ENCODE measurements at regions not wholly inside any gene's neighbourhood (a gene's known extent, or its start where the extent isn't known, plus 50 kb on each side); places are given as distances from the start of the nearest gene placed in this dataset.
"Not testable (repeated sequence)": the region's sequence is repeated elsewhere in the genome, so short reads cannot be mapped to it uniquely, and the experiment has no call there.

DNA sequence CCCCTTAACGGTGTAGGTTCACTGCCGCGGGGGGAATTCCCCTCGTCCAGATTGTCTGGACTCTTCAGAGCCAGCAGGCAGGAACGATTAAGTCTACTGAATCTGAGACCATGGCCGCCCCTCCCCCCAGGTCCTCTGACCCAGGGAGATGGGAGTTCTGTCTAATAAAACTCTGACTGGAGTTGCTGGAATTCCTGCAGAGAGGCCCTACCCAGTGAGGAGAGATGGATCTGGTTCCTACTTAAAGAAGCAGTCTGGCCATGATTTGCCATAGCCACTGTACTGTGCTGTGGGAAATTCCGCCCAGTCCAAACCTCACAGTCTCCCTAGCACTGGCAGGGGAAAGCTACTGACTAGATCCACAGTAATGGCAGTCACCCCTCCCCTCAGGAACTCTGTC, 237.7 kb upstream of the RASA1 start:
- Mint-ChIP-seq H3K4me1 (ENCODE audit: low read depth) (peaks cover 14% of the 10 kb centered on the region), H3K4me3 (no peak overlapping the region), H3K27me3 (ENCODE audit: low read depth) (peaks cover 2% of the 10 kb centered on the region), H3K36me3 (ENCODE audit: low read depth) (no peaks in the 10 kb centered on the region), H3K27ac (no peak overlapping the region), H3K9me3 (ENCODE audit: insufficient read depth) (no peaks in the 10 kb centered on the region)
- ChIA-PET CTCF (interaction anchor here (1.0 kb wide), 1 partner anchor 370 kb away, joined by 4 read pairs; no protein-coding TSS in a partner anchor), POLR2A (no interaction called here)
- no peak for DNase-seq
- no peak for ATAC-seq

DNA sequence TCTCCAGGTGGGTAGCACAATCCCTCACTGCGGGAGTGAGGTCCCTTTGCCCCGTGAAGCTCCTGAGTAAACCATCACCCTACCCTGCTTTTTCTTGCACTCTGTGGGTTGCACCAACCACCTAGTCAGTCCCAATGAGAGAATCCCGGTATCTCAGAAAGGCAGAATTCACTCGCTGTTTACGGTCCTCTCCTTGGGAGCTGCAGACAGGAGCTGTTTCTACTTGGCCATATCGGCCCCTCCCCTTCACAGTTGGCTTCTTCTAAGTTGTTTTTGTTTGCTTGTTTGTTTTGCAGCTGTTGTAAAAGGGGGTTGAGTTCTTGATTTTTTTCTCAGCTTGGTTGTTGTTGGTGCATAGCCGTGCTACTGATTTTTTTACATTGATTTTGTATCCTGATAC, 237.0 kb upstream of the RASA1 start:
- H3K4me1 Mint-ChIP-seq (ENCODE audit: low read depth) = peaks cover 17% of the 10 kb centered on the region
- H3K9me3 Mint-ChIP-seq (ENCODE audit: insufficient read depth) = no peaks in the 10 kb centered on the region
- ATAC-seq (no peak), DNase-seq (no peak)
- H3K27me3 Mint-ChIP-seq (ENCODE audit: low read depth) = peaks cover 2% of the 10 kb centered on the region
- ChIA-PET CTCF (interaction anchor here (1.0 kb wide), 2 partner anchors 97 to 369 kb away, joined by 3 to 4 read pairs; no protein-coding TSS in a partner anchor), POLR2A (no interaction called here)
- no peak overlapping the region for H3K27ac Mint-ChIP-seq
- H3K4me3 Mint-ChIP-seq = no peak overlapping the region
- no peaks in the 10 kb centered on the region for H3K36me3 Mint-ChIP-seq (ENCODE audit: low read depth)

DNA sequence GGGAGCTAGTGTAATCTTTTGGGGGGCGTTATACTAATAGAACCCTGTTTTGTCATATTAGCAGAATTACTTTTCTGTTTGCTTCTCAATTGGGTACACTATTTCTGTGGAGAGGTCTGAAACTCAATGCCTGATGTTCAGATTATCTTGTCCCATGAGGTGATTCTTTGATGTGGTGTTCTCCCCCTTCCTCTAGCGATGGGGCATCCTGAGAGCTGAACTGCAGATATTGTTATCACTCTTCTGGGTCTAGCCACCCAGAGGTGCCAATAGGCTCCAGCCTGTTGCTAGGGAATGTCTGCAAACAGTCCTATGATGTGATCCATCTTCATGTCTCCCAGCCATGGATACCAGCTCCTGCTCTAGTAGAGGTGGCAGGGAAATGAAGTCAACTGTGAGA, 233.1 kb upstream of the RASA1 start:
- peaks cover 2% of the 10 kb centered on the region for H3K27me3 Mint-ChIP-seq (ENCODE audit: low read depth)
- ChIA-PET CTCF (interaction anchor here (0.9 to 1.4 kb wide), 2 partner anchors 16 to 106 kb away, joined by 3 read pairs; no protein-coding TSS in a partner anchor), POLR2A (no interaction called here)
- ATAC-seq (no peak), DNase-seq (no peak)
- H3K9me3 Mint-ChIP-seq (ENCODE audit: insufficient read depth) = no peaks in the 10 kb centered on the region
- no peak overlapping the region for H3K4me3 Mint-ChIP-seq
- no peak overlapping the region for H3K27ac Mint-ChIP-seq
- H3K4me1 Mint-ChIP-seq (ENCODE audit: low read depth) = peaks cover 11% of the 10 kb centered on the region
- peaks cover 7% of the 10 kb centered on the region for H3K36me3 Mint-ChIP-seq (ENCODE audit: low read depth)

DNA sequence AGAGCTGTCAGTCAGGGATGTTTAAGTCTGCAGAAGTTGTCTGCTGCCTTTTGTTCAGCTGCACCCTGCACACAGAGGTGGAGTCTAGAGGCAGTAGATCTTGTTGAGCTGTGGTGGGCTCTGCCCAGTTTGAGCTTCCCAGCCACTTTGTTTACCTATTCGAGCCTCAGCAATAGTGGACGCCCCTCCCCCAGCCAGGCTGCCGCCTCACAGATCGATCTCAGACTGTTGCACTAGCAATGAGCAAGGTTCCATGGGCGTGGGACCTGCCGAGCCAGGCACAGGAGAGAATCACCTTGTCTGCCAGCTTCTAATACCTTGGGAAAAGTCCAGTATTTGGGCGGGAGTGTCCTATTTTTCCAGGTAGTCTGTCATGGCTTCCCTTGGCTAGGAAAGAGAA, 225.1 kb upstream of the RASA1 start:
- POLR2A ChIA-PET = no interaction called here

GRCh38 chr5:87048156-87048555, 219.5 kb upstream of the RASA1 start:
- peaks cover 2% of the 10 kb centered on the region for H3K4me1 Mint-ChIP-seq (ENCODE audit: low read depth)
- no peak overlapping the region for H3K4me3 Mint-ChIP-seq
- no peaks in the 10 kb centered on the region for H3K27me3 Mint-ChIP-seq (ENCODE audit: low read depth)
- no peak overlapping the region for H3K27ac Mint-ChIP-seq
- CTCF ChIA-PET = no interaction called here
- POLR2A ChIA-PET = no interaction called here
- peaks cover 34% of the 10 kb centered on the region for H3K9me3 Mint-ChIP-seq (ENCODE audit: insufficient read depth)
- no peak for ATAC-seq
- peaks cover 10% of the 10 kb centered on the region for H3K36me3 Mint-ChIP-seq (ENCODE audit: low read depth)
- no peak for DNase-seq

More for the DNA sequence above, 225.1 kb upstream of the RASA1 start:
- Mint-ChIP-seq H3K4me1 (ENCODE audit: low read depth) (peaks cover 9% of the 10 kb centered on the region), H3K27me3 (ENCODE audit: low read depth) (no peaks in the 10 kb centered on the region), H3K27ac (no peak overlapping the region), H3K9me3 (ENCODE audit: insufficient read depth) (peaks cover 17% of the 10 kb centered on the region), H3K4me3 (no peak overlapping the region), H3K36me3 (ENCODE audit: low read depth) (peaks cover 9% of the 10 kb centered on the region)
- CTCF ChIA-PET = no interaction called here
- no peak for DNase-seq
- ATAC-seq = no peak

GRCh38 chr5:87049012-87049411, 218.7 kb upstream of the RASA1 start:
- H3K27ac Mint-ChIP-seq; DNase-seq; H3K4me1 Mint-ChIP-seq (ENCODE audit: low read depth); ATAC-seq; H3K27me3 Mint-ChIP-seq (ENCODE audit: low read depth); CTCF ChIA-PET; H3K4me3 Mint-ChIP-seq; H3K36me3 Mint-ChIP-seq (ENCODE audit: low read depth); POLR2A ChIA-PET: not testable (repeated sequence)
- H3K9me3 Mint-ChIP-seq (ENCODE audit: insufficient read depth) = peaks cover 28% of the 10 kb centered on the region

DNA sequence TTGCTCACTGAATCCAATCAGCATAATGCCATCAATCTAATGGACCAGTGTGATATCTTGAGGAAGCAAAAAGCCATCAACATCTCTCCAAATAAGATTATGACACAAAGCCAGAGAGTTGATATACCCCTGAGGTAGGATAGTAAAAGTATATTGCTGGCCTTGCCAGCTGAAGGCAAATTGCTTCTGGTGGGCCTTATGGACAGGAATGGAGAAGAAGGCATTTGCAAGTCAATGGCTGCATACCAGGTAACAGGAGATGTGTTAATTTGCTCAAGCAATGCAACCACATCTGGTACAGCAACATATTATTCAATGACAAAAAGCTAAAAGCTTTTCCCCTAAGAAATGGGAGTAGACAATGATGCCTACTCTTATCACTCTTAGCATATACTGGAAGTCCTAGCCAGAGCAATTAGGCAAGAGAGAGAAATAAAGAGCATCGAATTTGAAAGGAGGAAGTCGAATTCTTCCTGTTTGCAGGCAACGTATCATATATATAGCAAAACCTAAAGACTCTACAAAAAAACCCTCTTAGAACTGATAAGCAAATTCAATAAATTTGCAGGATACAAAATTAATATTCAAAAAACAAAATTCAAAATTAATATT, 216.1 kb upstream of the RASA1 start:
- Mint-ChIP-seq H3K9me3 (ENCODE audit: insufficient read depth) (peaks cover 17% of the 10 kb centered on the region), H3K36me3 (ENCODE audit: low read depth) (peaks cover 9% of the 10 kb centered on the region), H3K27me3 (ENCODE audit: low read depth) (no peaks in the 10 kb centered on the region), H3K27ac (no peak overlapping the region), H3K4me3 (no peak overlapping the region), H3K4me1 (ENCODE audit: low read depth) (peaks cover 2% of the 10 kb centered on the region)
- DNase-seq (no peak), ATAC-seq (no peak)
- POLR2A ChIA-PET = no interaction called here
- CTCF ChIA-PET = no interaction called here

GRCh38 chr5:87053146-87053545, 214.5 kb upstream of the RASA1 start:
- ChIA-PET POLR2A (interaction anchor here (0.7 kb wide), 1 partner anchor 26 kb away, joined by 4 read pairs; no protein-coding TSS in a partner anchor), CTCF (no interaction called here)
- no peaks in the 10 kb centered on the region for H3K27me3 Mint-ChIP-seq (ENCODE audit: low read depth)
- peaks cover 17% of the 10 kb centered on the region for H3K9me3 Mint-ChIP-seq (ENCODE audit: insufficient read depth)
- peaks cover 9% of the 10 kb centered on the region for H3K36me3 Mint-ChIP-seq (ENCODE audit: low read depth)
- DNase-seq (no peak), ATAC-seq (no peak)
- no peak overlapping the region for H3K4me3 Mint-ChIP-seq
- no peak overlapping the region for H3K27ac Mint-ChIP-seq
- peaks cover 2% of the 10 kb centered on the region for H3K4me1 Mint-ChIP-seq (ENCODE audit: low read depth)

- no peak for DNase-seq
- ChIA-PET POLR2A (no interaction called here), CTCF (no interaction called here)
- Mint-ChIP-seq H3K36me3 (ENCODE audit: low read depth) (peaks cover 4% of the 10 kb centered on the region), H3K4me1 (ENCODE audit: low read depth) (peaks cover 2% of the 10 kb centered on the region), H3K27ac (no peak overlapping the region), H3K27me3 (ENCODE audit: low read depth) (no peaks in the 10 kb centered on the region), H3K4me3 (no peak overlapping the region), H3K9me3 (ENCODE audit: insufficient read depth) (peaks cover 5% of the 10 kb centered on the region)
- ATAC-seq = no peak
These were observed 212.9 kb upstream of the RASA1 start for GRCh38 chr5:87054821-87055220.

GRCh38 chr5:87061046-87061445, 206.6 kb upstream of the RASA1 start:
- H3K27ac Mint-ChIP-seq = no peak overlapping the region
- peaks cover 7% of the 10 kb centered on the region for H3K9me3 Mint-ChIP-seq (ENCODE audit: insufficient read depth)
- no peak overlapping the region for H3K4me3 Mint-ChIP-seq
- H3K27me3 Mint-ChIP-seq (ENCODE audit: low read depth) = no peaks in the 10 kb centered on the region
- ATAC-seq (no peak), DNase-seq (no peak)
- peaks cover 5% of the 10 kb centered on the region for H3K36me3 Mint-ChIP-seq (ENCODE audit: low read depth)
- ChIA-PET CTCF (no interaction called here), POLR2A (interaction anchor here (0.6 kb wide), 1 partner anchor 207 kb away, joined by 4 read pairs; the partner anchor contains the start of gene RASA1)
- H3K4me1 Mint-ChIP-seq (ENCODE audit: low read depth) = peaks cover 10% of the 10 kb centered on the region

GRCh38 chr5:87069311-87069710, 198.4 kb upstream of the RASA1 start:
- ChIA-PET CTCF (interaction anchor here (0.9 kb wide), 1 partner anchor 331 kb away, joined by 5 read pairs; no protein-coding TSS in a partner anchor), POLR2A (no interaction called here)
- H3K36me3 Mint-ChIP-seq (ENCODE audit: low read depth) = peaks cover 4% of the 10 kb centered on the region
- no peaks in the 10 kb centered on the region for H3K9me3 Mint-ChIP-seq (ENCODE audit: insufficient read depth)
- no peak overlapping the region for H3K4me3 Mint-ChIP-seq
- peaks cover 23% of the 10 kb centered on the region for H3K4me1 Mint-ChIP-seq (ENCODE audit: low read depth)
- no peak overlapping the region for H3K27ac Mint-ChIP-seq
- no peaks in the 10 kb centered on the region for H3K27me3 Mint-ChIP-seq (ENCODE audit: low read depth)
- ATAC-seq = no peak
- no peak for DNase-seq

- no peak overlapping the region for H3K4me3 Mint-ChIP-seq
- no peak overlapping the region for H3K27ac Mint-ChIP-seq
These were observed 197.6 kb upstream of the RASA1 start for GRCh38 chr5:87069974-87070608.

More at GRCh38 chr5:87069974-87070608, 197.6 kb upstream of the RASA1 start:
- H3K27me3 Mint-ChIP-seq (ENCODE audit: low read depth) = no peaks in the 10 kb centered on the region
- ChIA-PET CTCF (interaction anchor here (0.6 to 0.9 kb wide), 3 partner anchors 29 to 330 kb away, joined by 3 to 5 read pairs (median 4); no protein-coding TSS in a partner anchor), POLR2A (no interaction called here)
- ATAC-seq = no peak
- H3K4me1 Mint-ChIP-seq (ENCODE audit: low read depth) = peaks cover 30% of the 10 kb centered on the region
- DNase-seq = peak; percentile 28
- peaks cover 8% of the 10 kb centered on the region for H3K36me3 Mint-ChIP-seq (ENCODE audit: low read depth)
- peaks cover 7% of the 10 kb centered on the region for H3K9me3 Mint-ChIP-seq (ENCODE audit: insufficient read depth)

All from activated CD8-positive, alpha-beta T cell treated with anti-CD3 and anti-CD28 coated beads, Interleukin-2, amount 10 ng/mL, durations not matched to agents 7 days and 5 days (primary cell).